ENCODE measurements at regions not wholly inside any gene's neighbourhood (a gene's known extent, or its start where the extent isn't known, plus 50 kb on each side); places are given as distances from the start of the nearest gene placed in this dataset.
A peak's percentile ranks its signal among the peaks of the same experiment; 100 is the strongest.

- H3K14ac ChIP-seq (replicated peaks; ENCODE audit: low read depth, low read length): peak overlapping the region; percentile 36; the same call in 1 of the 2 replicates
- in situ Hi-C loops (cut with MboI; ENCODE audit: low sequenced_read_pairs) (no loop called here), intact Hi-C loops (cut with micrococcal nuclease) (no loop called here), dilution Hi-C loops (cut with HindIII; ENCODE audit: low sequenced_read_pairs, unreplicated experiment) (no loop called here)
- H3K27me3 ChIP-seq (ENCODE audit: control insufficient read depth, insufficient read depth, low read length): no peaks in the 10 kb centered on the region
- no peak overlapping the region; the same call in 1 of the 2 replicates for H3K18ac ChIP-seq (ENCODE audit: low read depth, low read length)
- no peak overlapping the region for H3K4me2 ChIP-seq (ENCODE audit: low read depth, low read length)
- no peak overlapping the region; a peak in 1 of 4 replicates for H4K8ac ChIP-seq (ENCODE audit: low read depth in 2 of 2, low read length in 2 of 2)
- H2AK9ac ChIP-seq (replicated peaks; ENCODE audit: low read depth, low read length, poor library complexity): no peak overlapping the region
- no peak overlapping the region for H2AK5ac ChIP-seq (ENCODE audit: low read depth, low read length)
- H4K20me1 ChIP-seq (ENCODE audit: insufficient read depth, low read length): no peaks in the 10 kb centered on the region
- H3K79me1 ChIP-seq (ENCODE audit: low read depth in 1 of 2, low read length in 2 of 2): no peaks in the 10 kb centered on the region
- H2BK120ac ChIP-seq (ENCODE audit: low read depth, low read length): peak overlapping the region; percentile 53
- peaks cover 8% of the 10 kb centered on the region for H3K9me1 ChIP-seq (ENCODE audit: insufficient read depth, low read length)
- no peak overlapping the region for H3K23ac ChIP-seq (ENCODE audit: low read depth, low read length)
- peak; percentile 74 for DNase-seq
- no peaks in the 10 kb centered on the region for H3K36me3 ChIP-seq (ENCODE audit: control insufficient read depth, insufficient read depth, low read length)
- peak; percentile 67 for ATAC-seq (ENCODE audit: low read depth)
- WGBS, 2 experiments (ENCODE audit: extremely low coverage in 2 of 2, insufficient read length in 1 of 2): 50% methylated on average over 1 of the region's 6 CpGs; no CpG with 5 or more reads in 1 of the 2 experiments
- H3K4me1 ChIP-seq (ENCODE audit: control insufficient read depth, insufficient read depth, low read length): peaks cover 11% of the 10 kb centered on the region
- H4K91ac ChIP-seq (ENCODE audit: insufficient read depth, low read depth, low read length): no peak overlapping the region
- TF ChIP-seq SMC3 (IDR thresholded peaks at IDR 0.05; ENCODE audit: low read depth, low read length) (no peak), USF2 (IDR thresholded peaks at IDR 0.05; ENCODE audit: low read depth, low read length) (no peak), POLR2A (IDR thresholded peaks at IDR 0.05; ENCODE audit: low read depth, low read length) (no peak), FOS (IDR thresholded peaks at IDR 0.05; ENCODE audit: low read depth, low read length) (peak; percentile 15; the same call in 1 of the 2 replicates), RCOR1 (IDR thresholded peaks at IDR 0.05; ENCODE audit: insufficient replicate concordance, low read length) (no peak), NFE2L2 (IDR thresholded peaks at IDR 0.05; ENCODE audit: low read depth, low read length) (no peak), CEBPB (IDR thresholded peaks at IDR 0.05; ENCODE audit: low read depth, low read length) (peak; percentile 19; the same call in 1 of the 2 replicates), RAD21 (IDR thresholded peaks at IDR 0.05; ENCODE audit: low read length) (no peak), MXI1 (IDR thresholded peaks at IDR 0.05; ENCODE audit: borderline replicate concordance, low read depth, low read length) (no peak)
- H2BK20ac ChIP-seq (ENCODE audit: low read depth, low read length): peak overlapping the region; percentile 68; the same call in 1 of the 2 replicates
- H3K9me3 ChIP-seq (ENCODE audit: control insufficient read depth, insufficient read depth, low read length): no peaks in the 10 kb centered on the region
- H3K27ac ChIP-seq (ENCODE audit: insufficient read depth, low read length): no peak overlapping the region
- no peak overlapping the region for H4K5ac ChIP-seq (ENCODE audit: low read depth, low read length)
- H3K9ac ChIP-seq (ENCODE audit: low read depth, low read length): no peak overlapping the region
- H3K56ac ChIP-seq (ENCODE audit: extremely low read depth, insufficient read depth, low read length): no peak overlapping the region
- H3K4me3 ChIP-seq (ENCODE audit: insufficient read depth, low read depth, low read length): no peak overlapping the region
- H2BK5ac ChIP-seq (ENCODE audit: low read depth, low read length, poor library complexity, severe bottlenecking): peak overlapping the region; percentile 56
- CTCF ChIA-PET: interaction anchor here (0.6 kb wide), 1 partner anchor 1047 kb away, joined by 3 read pairs; no protein-coding TSS in a partner anchor
- no peak overlapping the region for H2BK15ac ChIP-seq (ENCODE audit: low read depth, low read length)
- POLR2A ChIA-PET (ENCODE audit: unreplicated experiment): no interaction called here
- H3K4ac ChIP-seq (ENCODE audit: low read depth, low read length): peak overlapping the region; percentile 48; the same call in 1 of the 2 replicates
- no TSS peak for BruUV-seq (replicated peaks)
- H2AFZ ChIP-seq (replicated peaks; ENCODE audit: low read length, poor library complexity): peak overlapping the region; percentile 78
Observed at GRCh38 chr11:129643031-129643721, 172.5 kb upstream of the TMEM45B start.

Data from IMR-90 (cell line).